MM.1S (cell line): ENCODE measurements at regions not wholly inside any gene's neighbourhood (a gene's known extent, or its start where the extent isn't known, plus 50 kb on each side); places are given as distances from the start of the nearest gene placed in this dataset.

Source experiments
- DNase-seq: peaks from one replicate; pipeline ENCODE4 v3.0.0-alpha.2; 2015
- H2AFZ ChIP-seq: fragments of 300-600 bp; sonication (generic); 2 replicates; pipeline ENCODE4 v1.6.0; 2016; ENCODE audit warnings: antibody characterized with exemption, low read length
- H3F3A ChIP-seq: fragments of 300-600 bp; sonication (generic); 2 replicates; pipeline ENCODE4 v1.6.1; 2016; ENCODE audit warnings: mild to moderate bottlenecking, antibody characterized with exemption, low read length, moderate library complexity, mixed read lengths; ENCODE audit not compliant: insufficient read depth
- H3K27ac ChIP-seq: fragments of 300-600 bp; sonication (generic); 2 replicates; pipeline ENCODE4 v1.5.1; 2016; ENCODE audit warnings: mild to moderate bottlenecking, low read length
- H3K27me3 ChIP-seq: fragments of 300-600 bp; sonication (generic); replicated peaks from 2 replicates; pipeline ENCODE4 v1.6.0; 2016; ENCODE audit warnings: low read length; ENCODE audit not compliant: insufficient read depth
- H3K36me3 ChIP-seq: fragments of 300-600 bp; sonication (generic); replicated peaks from 2 replicates; pipeline ENCODE4 v1.6.1; 2016; ENCODE audit warnings: mild to moderate bottlenecking, low read length, mixed read lengths; ENCODE audit not compliant: insufficient read depth
- H3K4me1 ChIP-seq: fragments of 300-600 bp; sonication (generic); 2 replicates; pipeline ENCODE4 v1.6.1; 2016; ENCODE audit warnings: low read length, mixed read lengths
- H3K4me2 ChIP-seq: fragments of 300-600 bp; sonication (generic); 2 replicates; pipeline ENCODE4 v1.6.0; 2016; ENCODE audit warnings: low read depth, low read length
- H3K4me3 ChIP-seq: fragments of 300-600 bp; sonication (generic); 2 replicates; pipeline ENCODE4 v1.5.1; 2016; ENCODE audit warnings: low read length, mixed read lengths
- H3K79me2 ChIP-seq: fragments of 300-600 bp; sonication (generic); 2 replicates; pipeline ENCODE4 v1.6.1; 2016; ENCODE audit warnings: mixed run types, low read length, mixed read lengths
- H3K9ac ChIP-seq: fragments of 300-600 bp; sonication (generic); 2 replicates; pipeline ENCODE4 v1.6.1; 2016; ENCODE audit warnings: low read length, mixed read lengths
- H3K9me2 ChIP-seq: fragments of 300-600 bp; sonication (generic); replicated peaks from 2 replicates; pipeline ENCODE4 v1.6.1; 2016; ENCODE audit warnings: mild to moderate bottlenecking, low read length, mixed read lengths; ENCODE audit not compliant: insufficient read depth
- H3K9me3 ChIP-seq: fragments of 300-600 bp; sonication (generic); replicated peaks from 2 replicates; pipeline ENCODE4 v1.6.1; 2016; ENCODE audit warnings: mild to moderate bottlenecking, low read length, mixed read lengths; ENCODE audit not compliant: insufficient read depth
- H4K20me1 ChIP-seq: fragments of 300-600 bp; sonication (generic); 2 replicates; pipeline ENCODE4 v1.6.1; 2016; ENCODE audit warnings: mild to moderate bottlenecking, low read length, moderate library complexity, mixed read lengths; ENCODE audit not compliant: insufficient read depth
- EZH2 ChIP-seq: fragments of 300-600 bp; sonication (generic); optimal IDR thresholded peaks from 2 replicates; pipeline ENCODE3; 2017; ENCODE audit warnings: low read depth, mild to moderate bottlenecking, antibody characterized with exemption, low read length, mixed read lengths
- EZH2phosphoT487 ChIP-seq: fragments of 300-600 bp; sonication (generic); IDR thresholded peaks from 2 replicates; pipeline ENCODE4 v1.6.1; 2018; ENCODE audit warnings: antibody characterized with exemption, low read length
- TF ChIP-seq, protein P1 (sequence below): fragments of 300-600 bp; sonication (generic); IDR thresholded peaks from 2 replicates; pipeline ENCODE4 v1.5.1; 2016; ENCODE audit warnings: antibody characterized with exemption, low read length, mixed read lengths

- Histone ChIP-seq H3K4me2 (no peak overlapping the region), H3K36me3 (no peaks in the 10 kb centered on the region), H3K9me2 (no peaks in the 10 kb centered on the region), H3K27ac (no peak overlapping the region), H4K20me1 (no peaks in the 10 kb centered on the region), H3K79me2 (no peaks in the 10 kb centered on the region), H2AFZ (no peak overlapping the region), H3K9me3 (no peaks in the 10 kb centered on the region), H3K4me1 (peaks cover 19% of the 10 kb centered on the region), H3F3A (peaks cover 15% of the 10 kb centered on the region; the same call in 1 of the 2 replicates), H3K9ac (no peak overlapping the region), H3K27me3 (no peaks in the 10 kb centered on the region), H3K4me3 (no peak overlapping the region)
- no peak for DNase-seq
- TF ChIP-seq EZH2phosphoT487, result no peak
- TF ChIP-seq, protein P1, sequence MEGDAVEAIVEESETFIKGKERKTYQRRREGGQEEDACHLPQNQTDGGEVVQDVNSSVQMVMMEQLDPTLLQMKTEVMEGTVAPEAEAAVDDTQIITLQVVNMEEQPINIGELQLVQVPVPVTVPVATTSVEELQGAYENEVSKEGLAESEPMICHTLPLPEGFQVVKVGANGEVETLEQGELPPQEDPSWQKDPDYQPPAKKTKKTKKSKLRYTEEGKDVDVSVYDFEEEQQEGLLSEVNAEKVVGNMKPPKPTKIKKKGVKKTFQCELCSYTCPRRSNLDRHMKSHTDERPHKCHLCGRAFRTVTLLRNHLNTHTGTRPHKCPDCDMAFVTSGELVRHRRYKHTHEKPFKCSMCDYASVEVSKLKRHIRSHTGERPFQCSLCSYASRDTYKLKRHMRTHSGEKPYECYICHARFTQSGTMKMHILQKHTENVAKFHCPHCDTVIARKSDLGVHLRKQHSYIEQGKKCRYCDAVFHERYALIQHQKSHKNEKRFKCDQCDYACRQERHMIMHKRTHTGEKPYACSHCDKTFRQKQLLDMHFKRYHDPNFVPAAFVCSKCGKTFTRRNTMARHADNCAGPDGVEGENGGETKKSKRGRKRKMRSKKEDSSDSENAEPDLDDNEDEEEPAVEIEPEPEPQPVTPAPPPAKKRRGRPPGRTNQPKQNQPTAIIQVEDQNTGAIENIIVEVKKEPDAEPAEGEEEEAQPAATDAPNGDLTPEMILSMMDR, result no peak
- TF ChIP-seq EZH2, result no peak
Observed at GRCh38 chr5:67617051-67617450, 420.5 kb upstream of the CD180 start.

DNA sequence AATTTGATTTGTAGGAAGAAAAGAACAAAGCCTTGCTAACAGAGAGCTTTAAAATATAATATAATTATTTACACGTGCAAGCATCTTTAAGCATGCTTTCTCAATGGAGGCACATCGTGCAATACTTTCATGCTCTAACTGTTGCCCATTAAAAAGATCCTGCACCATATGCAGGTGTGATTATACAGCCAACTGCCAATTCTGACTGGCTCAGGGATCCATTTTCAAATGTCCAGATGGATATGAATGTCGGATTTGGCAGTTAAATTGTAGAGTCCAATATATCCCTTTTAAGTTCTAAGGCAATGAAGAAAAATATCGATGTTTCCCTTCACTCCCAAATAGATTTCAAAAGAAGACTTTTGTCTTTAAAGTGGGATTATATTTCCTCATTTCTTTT is 416.4 kb upstream of the CD180 start:
- H3K36me3 ChIP-seq, result no peaks in the 10 kb centered on the region
- H3K9ac ChIP-seq, result no peak overlapping the region
- H3K4me2 ChIP-seq, result no peak overlapping the region
- H3K27me3 ChIP-seq, result no peaks in the 10 kb centered on the region
- H4K20me1 ChIP-seq, result no peaks in the 10 kb centered on the region
- no peaks in the 10 kb centered on the region for H3K4me1 ChIP-seq
- no peaks in the 10 kb centered on the region for H3K9me2 ChIP-seq
- H3K9me3 ChIP-seq, result no peaks in the 10 kb centered on the region
- no peak overlapping the region for H3K4me3 ChIP-seq
- no peaks in the 10 kb centered on the region for H3F3A ChIP-seq
- TF ChIP-seq, protein P1, result no peak
- no peak overlapping the region for H2AFZ ChIP-seq
- no peak for DNase-seq
- no peak overlapping the region for H3K27ac ChIP-seq
- no peaks in the 10 kb centered on the region for H3K79me2 ChIP-seq

DNA sequence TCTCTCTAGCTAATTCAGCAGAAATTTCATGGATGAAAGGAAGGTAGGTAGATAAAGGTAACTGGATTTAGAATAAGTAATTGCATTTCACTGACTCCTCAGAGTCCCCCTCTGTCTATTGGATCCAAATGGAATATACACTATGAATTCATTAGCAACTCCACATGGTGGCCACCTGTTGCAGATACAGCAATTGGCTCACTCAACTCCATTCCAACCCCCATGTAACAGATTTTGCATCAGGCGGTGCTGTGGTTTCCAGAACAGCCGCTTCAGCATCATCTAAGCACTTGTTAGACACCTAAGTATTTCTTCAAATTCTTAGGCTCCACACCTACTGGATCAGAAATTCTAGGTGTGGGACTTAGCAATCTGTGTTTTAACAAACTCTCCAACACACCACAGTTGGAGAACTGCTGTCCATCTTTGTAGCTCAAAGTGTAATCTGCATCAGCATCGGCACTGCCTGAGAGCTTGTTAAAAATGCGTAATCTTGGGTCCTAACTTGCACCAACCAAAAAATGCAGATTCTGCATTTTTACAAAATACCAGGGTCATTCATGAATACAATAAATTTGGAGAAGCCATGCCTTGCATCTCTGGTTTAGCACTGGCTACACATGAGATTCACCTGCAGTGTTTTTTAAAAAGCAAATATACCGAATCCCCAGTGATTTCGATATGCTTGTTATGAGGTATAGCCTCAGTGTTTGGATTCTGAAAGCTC is 413.8 kb upstream of the CD180 start:
- no peaks in the 10 kb centered on the region for H3K79me2 ChIP-seq
- H3K9me2 ChIP-seq, result no peaks in the 10 kb centered on the region
- no peaks in the 10 kb centered on the region for H3K27me3 ChIP-seq
- H3K36me3 ChIP-seq, result no peaks in the 10 kb centered on the region
- no peak overlapping the region for H3K4me2 ChIP-seq
- H2AFZ ChIP-seq, result no peak overlapping the region
- no peak overlapping the region for H3K4me3 ChIP-seq
- no peaks in the 10 kb centered on the region for H3F3A ChIP-seq
- DNase-seq, result no peak
- no peak overlapping the region for H3K9ac ChIP-seq
- H3K4me1 ChIP-seq, result no peaks in the 10 kb centered on the region
- H4K20me1 ChIP-seq, result no peaks in the 10 kb centered on the region
- TF ChIP-seq EZH2phosphoT487 (no peak), EZH2 (no peak)
- TF ChIP-seq, protein P1, result no peak
- H3K27ac ChIP-seq, result no peak overlapping the region
- no peaks in the 10 kb centered on the region for H3K9me3 ChIP-seq
